Epithelial cell of proximal tubule (primary cell): ENCODE measurements at regions not wholly inside any gene's neighbourhood (a gene's known extent, or its start where the extent isn't known, plus 50 kb on each side); places are given as distances from the start of the nearest gene placed in this dataset.

ENCODE experiments used
- DNase-seq: peaks from one replicate; pipeline ENCODE4 v3.0.0-alpha.2; 2011; ENCODE audit warnings: low read depth
- H3K4me3 ChIP-seq: 2 replicates; pipeline ENCODE4 v1.5.1; 2011; ENCODE audit warnings: low read depth, mild to moderate bottlenecking, low read length
- TF ChIP-seq, protein P1 (sequence below): conservative IDR thresholded peaks from 2 replicates; pipeline ENCODE4 v1.5.1; 2012; ENCODE audit warnings: low read depth, mild to moderate bottlenecking, low read length

DNA sequence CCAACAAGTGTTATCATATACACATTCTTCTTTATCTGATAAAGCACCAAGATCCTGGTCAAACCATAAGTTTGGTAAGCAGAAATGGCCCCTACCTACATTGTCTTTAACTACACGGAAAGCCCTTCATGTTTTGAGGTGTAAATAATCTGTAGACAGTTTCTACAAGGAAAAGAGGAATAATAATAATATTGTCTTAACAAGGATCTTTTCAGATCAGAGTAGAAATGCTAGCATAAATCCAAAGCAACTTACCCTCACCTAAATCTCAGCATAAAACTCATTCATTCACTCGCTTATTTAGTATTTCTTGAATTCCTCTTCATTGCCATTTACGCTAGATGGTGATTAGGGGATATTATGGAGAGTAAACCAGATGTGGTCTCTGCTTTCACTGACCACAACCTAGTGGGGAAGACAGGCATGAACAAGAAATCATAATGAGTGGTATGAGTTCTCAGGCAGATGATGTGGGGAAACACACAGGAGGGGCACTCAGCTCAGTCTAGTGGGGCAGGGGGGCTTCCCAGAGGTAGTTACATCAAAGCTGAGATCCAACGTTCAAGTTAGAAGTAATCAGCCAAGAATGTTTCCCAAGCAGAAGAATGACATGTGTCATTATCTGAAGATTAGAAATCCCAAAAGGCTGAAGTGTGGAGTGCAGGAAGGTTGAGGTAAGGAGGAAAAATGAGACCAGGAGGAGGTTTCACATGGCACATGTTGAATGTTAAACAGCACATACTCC, 65.4 kb upstream of the ZC3H12C start:
- no peak for DNase-seq
- TF ChIP-seq, protein P1, sequence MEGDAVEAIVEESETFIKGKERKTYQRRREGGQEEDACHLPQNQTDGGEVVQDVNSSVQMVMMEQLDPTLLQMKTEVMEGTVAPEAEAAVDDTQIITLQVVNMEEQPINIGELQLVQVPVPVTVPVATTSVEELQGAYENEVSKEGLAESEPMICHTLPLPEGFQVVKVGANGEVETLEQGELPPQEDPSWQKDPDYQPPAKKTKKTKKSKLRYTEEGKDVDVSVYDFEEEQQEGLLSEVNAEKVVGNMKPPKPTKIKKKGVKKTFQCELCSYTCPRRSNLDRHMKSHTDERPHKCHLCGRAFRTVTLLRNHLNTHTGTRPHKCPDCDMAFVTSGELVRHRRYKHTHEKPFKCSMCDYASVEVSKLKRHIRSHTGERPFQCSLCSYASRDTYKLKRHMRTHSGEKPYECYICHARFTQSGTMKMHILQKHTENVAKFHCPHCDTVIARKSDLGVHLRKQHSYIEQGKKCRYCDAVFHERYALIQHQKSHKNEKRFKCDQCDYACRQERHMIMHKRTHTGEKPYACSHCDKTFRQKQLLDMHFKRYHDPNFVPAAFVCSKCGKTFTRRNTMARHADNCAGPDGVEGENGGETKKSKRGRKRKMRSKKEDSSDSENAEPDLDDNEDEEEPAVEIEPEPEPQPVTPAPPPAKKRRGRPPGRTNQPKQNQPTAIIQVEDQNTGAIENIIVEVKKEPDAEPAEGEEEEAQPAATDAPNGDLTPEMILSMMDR = no peak
- H3K4me3 ChIP-seq = no peak overlapping the region

DNA sequence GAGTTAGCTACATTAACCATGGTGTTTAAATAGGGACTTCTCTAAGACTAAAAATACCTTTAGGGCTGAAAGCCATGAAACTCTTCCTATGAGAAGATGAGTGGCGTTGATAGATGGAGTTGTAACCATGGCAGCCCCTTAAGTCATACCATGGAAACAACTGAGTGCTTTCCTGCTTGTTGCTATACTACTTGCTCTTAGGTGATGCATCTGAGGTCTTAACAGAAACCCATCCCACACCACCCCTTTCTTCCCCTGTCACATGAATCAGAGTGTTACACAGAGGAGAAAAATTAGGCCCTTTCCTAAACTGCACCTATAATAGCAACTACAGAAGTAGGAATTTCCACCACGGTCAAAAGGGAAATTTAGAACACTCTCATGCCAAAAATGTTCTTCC, 64.3 kb upstream of the ZC3H12C start:
- no peak overlapping the region for H3K4me3 ChIP-seq
- DNase-seq = no peak
- TF ChIP-seq, protein P1 = no peak

DNA sequence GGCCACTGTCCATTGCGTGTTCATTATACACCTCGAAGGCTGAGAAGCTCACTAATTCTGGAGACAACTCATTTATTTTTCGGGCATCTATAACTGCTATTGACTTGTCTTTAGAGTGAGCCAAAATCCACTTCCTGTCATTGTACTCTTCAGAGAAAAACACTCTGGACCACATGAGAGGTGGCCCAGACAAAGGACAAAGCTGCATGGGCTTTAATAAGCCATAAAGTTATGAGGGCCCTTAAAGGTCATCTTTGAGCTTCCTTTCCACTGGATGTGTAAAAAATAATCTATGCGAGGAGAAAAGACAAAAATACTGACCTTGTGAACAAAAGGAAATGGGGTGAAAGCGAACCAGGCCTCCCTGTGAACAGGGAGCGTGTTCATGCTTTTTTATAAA, 63.5 kb upstream of the ZC3H12C start:
- H3K4me3 ChIP-seq = no peak overlapping the region
- TF ChIP-seq, protein P1 = no peak
- no peak for DNase-seq

DNA sequence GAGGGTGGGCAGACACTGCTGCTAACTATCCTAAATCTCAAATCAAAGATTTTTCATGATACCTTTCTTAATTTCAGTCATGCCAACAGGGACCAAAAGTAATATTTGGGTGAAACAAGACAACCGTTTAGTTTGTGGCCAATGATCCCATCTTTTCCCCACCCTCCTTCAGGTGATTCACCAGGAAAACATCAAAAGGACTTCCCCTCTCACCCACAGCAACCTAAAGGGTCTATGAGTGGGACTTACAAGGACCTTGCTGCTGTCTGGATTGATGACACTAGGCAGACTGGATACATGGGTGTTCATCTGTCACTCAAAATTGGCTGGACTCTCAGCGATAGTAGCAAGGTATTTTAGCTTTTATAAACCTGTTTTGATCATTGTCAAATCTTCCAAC, 62.0 kb upstream of the ZC3H12C start:
- TF ChIP-seq, protein P1 = no peak
- DNase-seq = no peak
- no peak overlapping the region for H3K4me3 ChIP-seq

DNA sequence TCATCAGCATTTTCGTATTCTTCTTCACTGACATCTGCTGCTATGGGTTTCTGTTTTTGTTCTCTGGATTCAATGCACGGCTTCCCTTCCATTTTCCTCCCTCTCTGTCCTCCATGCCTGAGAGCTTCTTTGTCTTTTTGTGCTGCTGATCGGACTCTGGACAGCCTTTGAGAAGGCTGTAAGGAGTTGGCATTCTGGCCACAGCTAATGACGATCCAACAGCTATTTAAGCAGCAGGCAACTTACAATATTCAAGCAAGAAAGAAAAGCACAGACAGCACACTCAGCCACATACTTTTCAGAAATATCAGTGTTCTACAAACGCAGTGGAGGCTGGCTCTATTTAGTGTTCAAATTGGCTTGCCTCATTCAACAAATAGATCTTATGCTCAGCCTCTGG, 60.9 kb upstream of the ZC3H12C start:
- TF ChIP-seq, protein P1 = no peak
- no peak for DNase-seq
- H3K4me3 ChIP-seq = no peak overlapping the region

DNA sequence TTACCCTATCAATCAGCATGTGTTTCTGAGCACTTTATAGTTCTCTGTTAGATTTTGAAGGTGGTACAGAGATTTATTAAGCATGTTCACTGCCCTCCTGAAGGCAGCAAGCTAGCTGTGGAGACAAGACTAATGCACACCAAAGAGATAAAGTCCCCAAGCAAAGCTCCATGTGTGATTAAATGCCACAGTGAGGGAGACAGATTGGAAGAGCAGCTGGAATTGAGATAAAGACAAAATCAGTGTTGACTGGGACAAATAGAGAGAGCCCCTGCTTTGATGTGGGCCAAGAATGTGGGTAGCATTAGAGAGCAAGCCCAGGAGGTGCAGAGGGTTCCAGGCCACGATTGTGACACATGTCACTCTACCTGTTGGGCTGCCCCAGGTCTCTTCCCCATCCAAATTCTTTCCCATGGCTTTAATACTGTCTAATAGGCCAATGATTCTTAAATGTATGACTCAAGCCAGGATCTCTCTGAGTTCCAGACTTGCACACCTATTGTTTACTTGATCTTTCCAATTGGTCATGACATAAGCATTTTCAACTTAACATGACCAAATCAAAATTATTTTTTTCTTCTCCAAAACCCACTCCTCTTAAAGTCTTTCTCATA, 60.1 kb upstream of the ZC3H12C start:
- DNase-seq = no peak
- TF ChIP-seq, protein P1 = no peak

DNA sequence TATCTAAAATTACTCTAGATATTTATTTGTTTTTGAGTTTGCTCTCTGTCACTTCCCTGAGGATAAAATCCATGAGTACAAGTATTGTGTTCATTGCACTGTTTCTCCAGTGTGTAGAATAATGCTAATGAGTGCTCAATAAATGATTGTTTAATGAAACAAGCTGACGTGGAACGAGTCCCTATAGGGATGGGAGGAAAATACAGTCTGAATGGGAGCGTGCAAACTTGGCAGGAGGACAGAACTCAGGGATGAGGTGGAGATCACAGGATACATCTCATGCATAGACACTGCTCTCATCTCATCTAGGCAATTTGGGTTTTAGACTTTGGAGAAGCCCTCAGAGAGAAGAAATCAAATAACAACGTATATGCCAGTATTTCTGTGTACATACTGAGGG, 58.4 kb upstream of the ZC3H12C start:
- TF ChIP-seq, protein P1 = no peak
- H3K4me3 ChIP-seq = no peak overlapping the region

More for the DNA sequence above, 60.1 kb upstream of the ZC3H12C start:
- no peak overlapping the region for H3K4me3 ChIP-seq

More for the DNA sequence above, 58.4 kb upstream of the ZC3H12C start:
- DNase-seq = no peak
